HCT116 (cell line): ENCODE measurements at regions not wholly inside any gene's neighbourhood (a gene's known extent, or its start where the extent isn't known, plus 50 kb on each side); places are given as distances from the start of the nearest gene placed in this dataset.

ENCODE experiments used
- ATAC-seq: fragments of 200-7000 bp; cut with Tn5 transposase; 2 replicates; pipeline ENCODE4 v1.9.1; 2020; ENCODE audit warnings: mild to moderate bottlenecking, moderate library complexity
- BruUV-seq: library from RNA; stranded (reverse); fragments of 400-500 nt; replicated peaks from 2 replicates; lab custom pipeline; 2021; lab: Mats Ljungman, UMichigan
- CTCF ChIA-PET: fragments of 300-600 bp; sonication (Branson Sonifier 250); formaldehyde crosslinking; loops from one replicate; lab custom pipeline; 2021; ENCODE audit warnings: antibody characterized with exemption; lab: Charles Lee
- POLR2A ChIA-PET: fragments of 300-600, 350-600 bp; sonication (Branson Sonifier 250); formaldehyde crosslinking; loops from one replicate; lab custom pipeline; 2021; ENCODE audit warnings: antibody characterized with exemption; lab: Charles Lee
- RAD21 ChIA-PET, 2 experiments: fragments of 300-600 bp; sonication (Branson Sonifier 250); formaldehyde crosslinking; loops; one replicate each; lab custom pipeline; 2023; ENCODE audit warnings: low total read pairs in 2 of 2; ENCODE audit not compliant: uncharacterized antibody in 2 of 2, unreplicated experiment in 2 of 2, low non-redundant PET in 1 of 2; lab: Charles Lee
- DNase-seq: peaks from one replicate; pipeline ENCODE4 v3.0.0-alpha.2; 2010; ENCODE audit warnings: low read depth, low spot score
- H2AFZ ChIP-seq: fragments of 200-600 bp; shearing (Covaris generic), sonication (generic); 2 replicates; pipeline ENCODE4 v1.6.1; 2017; ENCODE audit warnings: low read depth, mixed run types, mixed read lengths, antibody characterized with exemption, low read length; ENCODE audit not compliant: poor library complexity, severe bottlenecking
- H3K27ac ChIP-seq: 2 replicates; pipeline ENCODE4 v1.5.1; 2012; ENCODE audit warnings: low read depth, low read length
- H3K27me3 ChIP-seq: fragments of 200-600 bp; sonication (generic); 2 replicates; pipeline ENCODE4 v1.6.1; 2016; ENCODE audit warnings: mixed run types, low read length, mixed read lengths; ENCODE audit not compliant: insufficient read depth
- H3K36me3 ChIP-seq, 2 experiments: fragments of 200-500 bp in 1 of 2; fragments of 200-600 bp in 1 of 2; sonication (Bioruptor generic) in 1 of 2; sonication (generic) in 1 of 2; 2 replicates each; pipeline versions ENCODE4 v1.5.1 to v1.6.1; 2014 to 2016; ENCODE audit warnings: low read length in 2 of 2, inconsistent platforms in 1 of 2, mixed read lengths in 1 of 2, mixed run types in 1 of 2; ENCODE audit not compliant: insufficient read depth in 2 of 2, control insufficient read depth in 1 of 2
- H3K4me1 ChIP-seq, 2 experiments: fragments of 200-600 bp in 1 of 2; sonication (generic) in 1 of 2; 2 replicates each; pipeline versions ENCODE4 v1.5.1 to v1.6.1; 2012 to 2017; ENCODE audit warnings: low read length in 2 of 2, inconsistent platforms in 1 of 2, mild to moderate bottlenecking in 1 of 2, mixed read lengths in 1 of 2, mixed run types in 1 of 2, moderate library complexity in 1 of 2; ENCODE audit not compliant: insufficient read depth in 2 of 2, control insufficient read depth in 1 of 2
- H3K4me2 ChIP-seq: fragments of 200-600 bp; sonication (generic); 2 replicates; pipeline ENCODE4 v1.6.1; 2017; ENCODE audit warnings: mixed run types, low read length, mixed read lengths
- H3K4me3 ChIP-seq, 2 experiments: fragments of 200-600 bp in 1 of 2; sonication (generic) in 1 of 2; replicated peaks in 1 of 2; 2 replicates each; pipeline ENCODE4 v1.5.1; 2011 to 2016; ENCODE audit warnings: low read length in 2 of 2, control low read depth in 1 of 2, low read depth in 1 of 2, mild to moderate bottlenecking in 1 of 2, mixed read lengths in 1 of 2, mixed run types in 1 of 2
- H3K79me2 ChIP-seq: fragments of 200-600 bp; sonication (generic); 2 replicates; pipeline ENCODE4 v1.6.1; 2017; ENCODE audit warnings: mild to moderate bottlenecking, mixed run types, low read length, moderate library complexity, mixed read lengths; ENCODE audit not compliant: insufficient read depth
- H3K9ac ChIP-seq: fragments of 200-600 bp; sonication (generic); 2 replicates; pipeline ENCODE4 v1.6.1; 2016; ENCODE audit warnings: low read length, mixed read lengths
- H3K9me2 ChIP-seq: fragments of 200-600 bp; sonication (generic), shearing (Covaris generic); 2 replicates; pipeline ENCODE4 v1.6.1; 2017; ENCODE audit warnings: mixed run types, mild to moderate bottlenecking, moderate library complexity; ENCODE audit not compliant: insufficient read depth
- H3K9me3 ChIP-seq, 2 experiments: fragments of 200-500 bp in 1 of 2; fragments of 200-600 bp in 1 of 2; sonication (Bioruptor generic) in 1 of 2; sonication (generic) in 1 of 2; 2 replicates each; pipeline ENCODE4 v1.6.1; 2014 to 2017; ENCODE audit warnings: low read length in 2 of 2, mixed read lengths in 2 of 2, inconsistent platforms in 1 of 2, low read depth in 1 of 2, mild to moderate bottlenecking in 1 of 2, mixed run types in 1 of 2, moderate library complexity in 1 of 2; ENCODE audit not compliant: control insufficient read depth in 1 of 2, insufficient read depth in 1 of 2
- H4K20me1 ChIP-seq: fragments of 200-600 bp; sonication (generic), shearing (Covaris generic); 2 replicates; pipeline ENCODE4 v1.6.1; 2017; ENCODE audit warnings: mixed run types, mild to moderate bottlenecking, moderate library complexity; ENCODE audit not compliant: insufficient read depth
- CBX3 ChIP-seq: IDR thresholded peaks from 2 replicates; pipeline ENCODE4 v1.6.1; 2012; ENCODE audit warnings: low read depth
- CEBPB ChIP-seq: IDR thresholded peaks from 2 replicates; pipeline ENCODE4 v1.6.1; 2012; ENCODE audit warnings: low read depth
- EGR1 ChIP-seq: IDR thresholded peaks from 2 replicates; pipeline ENCODE4 v1.6.1; 2012; ENCODE audit warnings: low read depth
- ELF1 ChIP-seq: IDR thresholded peaks from 2 replicates; pipeline ENCODE4 v1.6.1; 2012; ENCODE audit warnings: low read depth, borderline replicate concordance
- EZH2 ChIP-seq: fragments of 200-600 bp; sonication (generic); IDR thresholded peaks from 2 replicates; pipeline ENCODE4 v1.6.1; 2017; ENCODE audit warnings: antibody characterized with exemption, mixed run types
- FOSL1 ChIP-seq: IDR thresholded peaks from 2 replicates; pipeline ENCODE4 v1.6.1; 2012; ENCODE audit warnings: low read depth
- JUND ChIP-seq: IDR thresholded peaks from 2 replicates; pipeline ENCODE4 v1.6.1; 2012
- POLR2A ChIP-seq: IDR thresholded peaks from 2 replicates; pipeline ENCODE4 v1.7.0; 2011; ENCODE audit warnings: borderline replicate concordance; ENCODE audit not compliant: insufficient read depth, insufficient read length; ENCODE audit errors: extremely low read depth
- POLR2AphosphoS5 ChIP-seq: IDR thresholded peaks from 2 replicates; pipeline ENCODE4 v1.6.1; 2011; ENCODE audit warnings: mild to moderate bottlenecking, low read depth, low read length, moderate library complexity
- RAD21 ChIP-seq: IDR thresholded peaks from 2 replicates; pipeline ENCODE4 v1.6.1; 2012; ENCODE audit warnings: low read depth, mild to moderate bottlenecking
- SIN3A ChIP-seq: IDR thresholded peaks from 2 replicates; pipeline ENCODE4 v1.6.1; 2012; ENCODE audit warnings: low read depth
- SP1 ChIP-seq: IDR thresholded peaks from 2 replicates; pipeline ENCODE4 v1.6.1; 2012; ENCODE audit warnings: low read depth
- SRF ChIP-seq: IDR thresholded peaks from 2 replicates; pipeline ENCODE4 v1.6.1; 2012; ENCODE audit warnings: low read depth
- TCF7L2 ChIP-seq: IDR thresholded peaks from 2 replicates; pipeline ENCODE4 v1.7.0; 2011; ENCODE audit warnings: borderline replicate concordance, inconsistent platforms; ENCODE audit not compliant: insufficient read depth, insufficient read length; ENCODE audit errors: extremely low read depth
- YY1 ChIP-seq: IDR thresholded peaks from 2 replicates; pipeline ENCODE4 v1.6.1; 2011; ENCODE audit warnings: low read length, low read depth, moderate library complexity, mild to moderate bottlenecking; ENCODE audit not compliant: insufficient replicate concordance; ENCODE audit errors: extremely low read depth
- ZFX ChIP-seq: fragments of 450-650 bp; IDR thresholded peaks from 2 replicates; pipeline ENCODE4 v1.6.1; 2017
- ZNF274 ChIP-seq: fragments of 200-500 bp; sonication (Bioruptor generic); IDR thresholded peaks from 2 replicates; pipeline ENCODE4 v1.6.1; 2014; ENCODE audit warnings: mild to moderate bottlenecking, low read depth, low read length, inconsistent platforms
- intact Hi-C: fragments of 100-400 bp; cut with micrococcal nuclease; formaldehyde crosslinking; loops from 2 replicates; pipeline ENCODE4 v1.10.0; 2022
- TF ChIP-seq, protein P1 (sequence below): IDR thresholded peaks from 2 replicates; pipeline ENCODE4 v1.6.1; 2011; ENCODE audit warnings: mild to moderate bottlenecking, low read length, moderate library complexity; ENCODE audit not compliant: insufficient replicate concordance; ENCODE audit errors: extremely low read depth
- TF ChIP-seq, protein P2 (sequence below), 3 experiments: fragments of 200-600 bp in 1 of 3; sonication (generic) in 1 of 3; IDR thresholded peaks in 2 of 3; conservative IDR thresholded peaks in 1 of 3; 2 replicates each; pipeline ENCODE4 v1.5.1; 2012 to 2017; ENCODE audit warnings: low read depth in 2 of 3, low read length in 2 of 3, antibody characterized with exemption in 1 of 3, borderline replicate concordance in 1 of 3, control low read depth in 1 of 3, mild to moderate bottlenecking in 1 of 3, mixed read lengths in 1 of 3, mixed run types in 1 of 3, moderate library complexity in 1 of 3; ENCODE audit not compliant: insufficient read depth in 1 of 3
- TF ChIP-seq, protein P3 (sequence below): IDR thresholded peaks from 2 replicates; pipeline ENCODE4 v1.6.1; 2012

DNA sequence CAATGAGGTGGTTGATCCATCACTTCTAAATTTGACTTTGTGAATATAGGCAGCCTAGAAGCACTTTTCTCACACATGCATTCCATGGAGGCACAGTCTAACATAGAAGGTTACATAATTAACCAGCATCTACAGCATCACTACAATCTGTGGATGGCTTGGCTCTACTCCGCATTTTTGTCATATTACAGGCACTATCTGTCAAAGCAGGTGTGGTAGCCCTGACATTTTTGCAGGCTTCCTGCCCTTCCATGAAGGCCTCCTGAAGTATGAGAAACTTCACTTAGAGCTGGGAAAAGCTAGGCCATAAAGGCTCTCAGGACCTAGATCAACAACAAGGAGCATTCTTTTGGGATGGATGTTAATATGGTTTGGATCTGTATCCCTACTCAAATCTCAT, 378.0 kb downstream of the ANXA1 start (continued):
- no peak for TF ChIP-seq POLR2AphosphoS5
- TF ChIP-seq, protein P1, sequence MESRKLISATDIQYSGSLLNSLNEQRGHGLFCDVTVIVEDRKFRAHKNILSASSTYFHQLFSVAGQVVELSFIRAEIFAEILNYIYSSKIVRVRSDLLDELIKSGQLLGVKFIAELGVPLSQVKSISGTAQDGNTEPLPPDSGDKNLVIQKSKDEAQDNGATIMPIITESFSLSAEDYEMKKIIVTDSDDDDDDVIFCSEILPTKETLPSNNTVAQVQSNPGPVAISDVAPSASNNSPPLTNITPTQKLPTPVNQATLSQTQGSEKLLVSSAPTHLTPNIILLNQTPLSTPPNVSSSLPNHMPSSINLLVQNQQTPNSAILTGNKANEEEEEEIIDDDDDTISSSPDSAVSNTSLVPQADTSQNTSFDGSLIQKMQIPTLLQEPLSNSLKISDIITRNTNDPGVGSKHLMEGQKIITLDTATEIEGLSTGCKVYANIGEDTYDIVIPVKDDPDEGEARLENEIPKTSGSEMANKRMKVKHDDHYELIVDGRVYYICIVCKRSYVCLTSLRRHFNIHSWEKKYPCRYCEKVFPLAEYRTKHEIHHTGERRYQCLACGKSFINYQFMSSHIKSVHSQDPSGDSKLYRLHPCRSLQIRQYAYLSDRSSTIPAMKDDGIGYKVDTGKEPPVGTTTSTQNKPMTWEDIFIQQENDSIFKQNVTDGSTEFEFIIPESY = no peak
- TF ChIP-seq EZH2 = no peak
- no peak for TF ChIP-seq ZNF274
- no peak for TF ChIP-seq POLR2A
- TF ChIP-seq SRF = no peak
- TF ChIP-seq CBX3 = no peak
- TF ChIP-seq EGR1 = no peak
- TF ChIP-seq JUND = no peak
- TF ChIP-seq ELF1 = no peak
- no peak for TF ChIP-seq FOSL1
- no peak for TF ChIP-seq YY1
- no peak for TF ChIP-seq CEBPB

DNA sequence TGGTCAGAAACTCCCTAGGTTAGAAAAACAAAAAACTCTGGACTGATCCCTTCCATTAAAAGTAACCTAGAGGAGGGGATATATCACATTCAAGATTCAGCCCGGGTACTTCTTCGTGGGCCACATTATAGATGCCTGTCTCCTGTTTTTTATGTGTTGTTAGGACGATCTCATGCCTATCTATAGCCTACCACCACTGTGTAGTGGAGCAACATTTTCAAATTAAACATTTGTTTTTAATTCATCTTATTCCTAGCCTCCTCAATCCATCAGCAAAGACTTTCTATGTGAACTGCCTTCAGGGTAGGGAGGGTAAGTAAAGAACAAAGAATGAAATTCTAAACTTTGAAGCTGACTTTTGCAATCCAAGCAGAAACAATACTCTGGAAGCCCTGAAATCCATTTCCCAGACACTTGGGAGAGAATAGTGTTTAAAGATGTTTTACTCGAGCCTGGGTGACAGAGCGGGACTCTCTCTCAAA, 379.4 kb downstream of the ANXA1 start:
- Histone ChIP-seq H3K27me3 (0 out of 2 replicates have a peak, but pooled peaks cover under 1% of the 10 kb centered on the region), H3K27ac (no peak overlapping the region), H4K20me1 (no peaks in the 10 kb centered on the region), H3K9me3 (no peaks in the 10 kb centered on the region), H3K79me2 (no peaks in the 10 kb centered on the region), H3K9me2 (no peaks in the 10 kb centered on the region), H3K4me1 (no peaks in the 10 kb centered on the region)
- no peak for ATAC-seq
- no peak for DNase-seq
- TF ChIP-seq TCF7L2 (no peak), CEBPB (no peak), ZNF274 (no peak), SP1 (no peak), ZFX (no peak), RAD21 (no peak), FOSL1 (no peak), SRF (no peak), CBX3 (no peak), POLR2A (no peak), ELF1 (no peak), POLR2AphosphoS5 (no peak), EZH2 (no peak), EGR1 (no peak), YY1 (no peak), SIN3A (no peak)
- TF ChIP-seq, protein P1 = no peak
- TF ChIP-seq, protein P2, sequence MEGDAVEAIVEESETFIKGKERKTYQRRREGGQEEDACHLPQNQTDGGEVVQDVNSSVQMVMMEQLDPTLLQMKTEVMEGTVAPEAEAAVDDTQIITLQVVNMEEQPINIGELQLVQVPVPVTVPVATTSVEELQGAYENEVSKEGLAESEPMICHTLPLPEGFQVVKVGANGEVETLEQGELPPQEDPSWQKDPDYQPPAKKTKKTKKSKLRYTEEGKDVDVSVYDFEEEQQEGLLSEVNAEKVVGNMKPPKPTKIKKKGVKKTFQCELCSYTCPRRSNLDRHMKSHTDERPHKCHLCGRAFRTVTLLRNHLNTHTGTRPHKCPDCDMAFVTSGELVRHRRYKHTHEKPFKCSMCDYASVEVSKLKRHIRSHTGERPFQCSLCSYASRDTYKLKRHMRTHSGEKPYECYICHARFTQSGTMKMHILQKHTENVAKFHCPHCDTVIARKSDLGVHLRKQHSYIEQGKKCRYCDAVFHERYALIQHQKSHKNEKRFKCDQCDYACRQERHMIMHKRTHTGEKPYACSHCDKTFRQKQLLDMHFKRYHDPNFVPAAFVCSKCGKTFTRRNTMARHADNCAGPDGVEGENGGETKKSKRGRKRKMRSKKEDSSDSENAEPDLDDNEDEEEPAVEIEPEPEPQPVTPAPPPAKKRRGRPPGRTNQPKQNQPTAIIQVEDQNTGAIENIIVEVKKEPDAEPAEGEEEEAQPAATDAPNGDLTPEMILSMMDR (IDR thresholded peaks at IDR 0.05 in 2 of 3, conservative IDR thresholded peaks at IDR 0.05 in 1 of 3; ENCODE audit: borderline replicate concordance in 1 of 3, insufficient read depth in 1 of 3, low read depth in 2 of 3, low read length in 2 of 3) = no peak
- TF ChIP-seq, protein P3, sequence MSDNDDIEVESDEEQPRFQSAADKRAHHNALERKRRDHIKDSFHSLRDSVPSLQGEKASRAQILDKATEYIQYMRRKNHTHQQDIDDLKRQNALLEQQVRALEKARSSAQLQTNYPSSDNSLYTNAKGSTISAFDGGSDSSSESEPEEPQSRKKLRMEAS = no peak
- TF ChIP-seq, all 23 proteins: peak for 0
- no TSS peak for BruUV-seq
- Histone ChIP-seq H3K4me2 (no peak overlapping the region), H3K4me3 (no peak overlapping the region), H3K9ac (no peak overlapping the region), H2AFZ (no peak overlapping the region), H3K36me3 (no peaks in the 10 kb centered on the region)
- RAD21 ChIA-PET = no interaction called here
- intact Hi-C loops = no loop called here
- POLR2A ChIA-PET = no interaction called here
- CTCF ChIA-PET = no interaction called here
